H1 (cell line): ENCODE measurements at regions not wholly inside any gene's neighbourhood (a gene's known extent, or its start where the extent isn't known, plus 50 kb on each side); places are given as distances from the start of the nearest gene placed in this dataset.
A peak's percentile ranks its signal among the peaks of the same experiment; 100 is the strongest.

Experiments used
- CTCF ChIA-PET: fragments of 300-600 bp; sonication (Branson Sonifier 250); formaldehyde crosslinking; loops from one replicate; lab custom pipeline; 2021; ENCODE audit not compliant: partially characterized antibody; lab: Charles Lee
- POLR2A ChIA-PET: fragments of 300-600 bp; sonication (Branson Sonifier 250); formaldehyde crosslinking; loops from one replicate; lab custom pipeline; 2021; ENCODE audit warnings: inconsistent platforms; ENCODE audit not compliant: partially characterized antibody; lab: Charles Lee
- DNase-seq, 2 experiments: peaks; one replicate each; pipeline versions ENCODE4 v3.0.0 to v3.0.0-alpha.2; 2010 to 2022; ENCODE audit warnings: low spot score in 2 of 2, low read depth in 1 of 2, mixed read lengths in 1 of 2
- FAIRE-seq: peaks from 2 replicates; lab custom pipeline; 2011; peaks lifted over from hg19 to GRCh38; lab: Jason Lieb, UNC
- H2AFZ ChIP-seq: 2 replicates; pipeline ENCODE4 v1.8.1; 2012; ENCODE audit warnings: low read length, inconsistent platforms
- H2AK5ac ChIP-seq: 2 replicates; pipeline ENCODE4 v1.6.1; 2013; ENCODE audit warnings: low read depth, low read length
- H2BK120ac ChIP-seq: replicated peaks from 2 replicates; pipeline ENCODE3; 2013; ENCODE audit warnings: low read depth, low read length, inconsistent platforms
- H2BK12ac ChIP-seq: 2 replicates; pipeline ENCODE4 v1.6.1; 2013; ENCODE audit warnings: low read depth, low read length
- H2BK15ac ChIP-seq: 2 replicates; pipeline ENCODE4 v1.6.1; 2013; ENCODE audit warnings: low read length
- H2BK20ac ChIP-seq: 2 replicates; pipeline ENCODE4 v1.6.1; 2013; ENCODE audit warnings: low read length
- H2BK5ac ChIP-seq: 2 replicates; pipeline ENCODE4 v1.6.1; 2013; ENCODE audit warnings: low read depth, low read length
- H3K14ac ChIP-seq: 2 replicates; pipeline ENCODE4 v1.6.1; 2013; ENCODE audit warnings: inconsistent platforms; ENCODE audit not compliant: insufficient read length
- H3K18ac ChIP-seq: 2 replicates; pipeline ENCODE4 v1.6.1; 2013; ENCODE audit warnings: low read length; ENCODE audit errors: extremely low read depth
- H3K23ac ChIP-seq: 2 replicates; pipeline ENCODE4 v1.6.1; 2013; ENCODE audit warnings: inconsistent platforms; ENCODE audit not compliant: insufficient read length
- H3K23me2 ChIP-seq: 2 replicates; pipeline ENCODE4 v1.6.1; 2013; ENCODE audit warnings: low read depth, low read length
- H3K27ac ChIP-seq: 2 replicates; pipeline ENCODE4 v1.6.1; 2011; ENCODE audit warnings: low read depth, low read length, inconsistent platforms
- H3K27me3 ChIP-seq, 4 experiments: replicated peaks in 1 of 4; 1 replicate in 1 of 4; 2 replicates in 3 of 4; pipeline versions ENCODE4 v1.6.1 to v1.8.1; 2011 to 2013; ENCODE audit warnings: low read length in 3 of 4, mild to moderate bottlenecking in 3 of 4, inconsistent platforms in 2 of 4, mixed read lengths in 2 of 4, moderate library complexity in 1 of 4; ENCODE audit not compliant: control insufficient read depth in 3 of 4, insufficient read depth in 3 of 4; ENCODE audit errors: extremely low read depth in 1 of 4
- H3K36me3 ChIP-seq, 4 experiments: 2 replicates each; pipeline versions ENCODE4 v1.6.1 to v1.8.1; 2011 to 2013; ENCODE audit warnings: mild to moderate bottlenecking in 4 of 4, low read length in 3 of 4, moderate library complexity in 2 of 4, control low read depth in 1 of 4, inconsistent platforms in 1 of 4; ENCODE audit not compliant: insufficient read depth in 4 of 4, control insufficient read depth in 2 of 4
- H3K4ac ChIP-seq: replicated peaks from 2 replicates; pipeline ENCODE3; 2013; ENCODE audit warnings: low read length, low read depth, mixed read lengths, inconsistent platforms; ENCODE audit not compliant: insufficient read length
- H3K4me1 ChIP-seq, 4 experiments: replicated peaks in 1 of 4; 1 replicate in 1 of 4; 2 replicates in 3 of 4; pipeline versions ENCODE4 v1.6.1 to v1.8.1; 2011 to 2013; ENCODE audit warnings: low read length in 3 of 4, inconsistent platforms in 2 of 4, mixed read lengths in 1 of 4; ENCODE audit not compliant: insufficient read depth in 4 of 4, control insufficient read depth in 3 of 4
- H3K4me2 ChIP-seq, 2 experiments: 2 replicates each; pipeline versions ENCODE4 v1.6.1 to v1.8.1; 2011 to 2013; ENCODE audit warnings: low read depth in 2 of 2, low read length in 2 of 2, control low read depth in 1 of 2, inconsistent platforms in 1 of 2, mild to moderate bottlenecking in 1 of 2; ENCODE audit not compliant: insufficient read depth in 1 of 2
- H3K4me3 ChIP-seq, 4 experiments: fragments of 200-600, 300-600 bp in 1 of 4; sonication (generic), shearing (Covaris generic), sonication (Bioruptor Twin) in 1 of 4; 2 replicates each; pipeline versions ENCODE4 v1.5.1 to v1.8.1; 2011 to 2016; ENCODE audit warnings: low read length in 4 of 4, low read depth in 3 of 4, control low read depth in 2 of 4, inconsistent platforms in 2 of 4, mild to moderate bottlenecking in 2 of 4, mixed read lengths in 1 of 4, moderate library complexity in 1 of 4; ENCODE audit not compliant: insufficient read depth in 2 of 4; ENCODE audit errors: extremely low read depth in 1 of 4
- H3K56ac ChIP-seq: replicated peaks from 2 replicates; pipeline ENCODE3; 2013; ENCODE audit warnings: low read depth, mild to moderate bottlenecking, mixed read lengths, low read length, inconsistent platforms; ENCODE audit not compliant: insufficient read length
- H3K79me1 ChIP-seq: 2 replicates; pipeline ENCODE4 v1.6.1; 2013; ENCODE audit warnings: low read depth, low read length, control low read depth
- H3K79me2 ChIP-seq, 2 experiments: 2 replicates each; pipeline versions ENCODE4 v1.6.1 to v1.8.1; 2012 to 2013; ENCODE audit warnings: low read length in 2 of 2, mild to moderate bottlenecking in 2 of 2, inconsistent platforms in 1 of 2; ENCODE audit not compliant: insufficient read depth in 2 of 2, control insufficient read depth in 1 of 2
- H3K9ac ChIP-seq, 4 experiments: replicated peaks in 1 of 4; 1 replicate in 1 of 4; 2 replicates in 3 of 4; pipeline versions ENCODE4 v1.6.1 to v1.8.1; 2011 to 2013; ENCODE audit warnings: low read depth in 3 of 4, low read length in 3 of 4, control low read depth in 2 of 4, mild to moderate bottlenecking in 2 of 4, moderate library complexity in 2 of 4, inconsistent platforms in 1 of 4; ENCODE audit errors: extremely low read depth in 1 of 4
- H3K9me3 ChIP-seq, 2 experiments: 2 replicates each; pipeline versions ENCODE4 v1.6.1 to v1.8.1; 2012 to 2013; ENCODE audit warnings: mild to moderate bottlenecking in 2 of 2, moderate library complexity in 2 of 2, control low read depth in 1 of 2, inconsistent platforms in 1 of 2, low read depth in 1 of 2, low read length in 1 of 2, mixed read lengths in 1 of 2; ENCODE audit not compliant: insufficient read depth in 2 of 2
- H4K20me1 ChIP-seq, 2 experiments: replicated peaks in 1 of 2; 2 replicates each; pipeline versions ENCODE3 to v1.8.1; 2011 to 2013; ENCODE audit warnings: inconsistent platforms in 2 of 2, low read length in 2 of 2, mild to moderate bottlenecking in 1 of 2; ENCODE audit not compliant: insufficient read depth in 2 of 2, control insufficient read depth in 1 of 2
- H4K5ac ChIP-seq: 2 replicates; pipeline ENCODE4 v1.6.1; 2013; ENCODE audit warnings: low read length, low read depth, mixed read lengths, inconsistent platforms; ENCODE audit not compliant: insufficient read length
- H4K8ac ChIP-seq: 2 replicates; pipeline ENCODE4 v1.8.0; 2013; ENCODE audit warnings: mild to moderate bottlenecking, moderate library complexity, low read length, inconsistent platforms; ENCODE audit not compliant: insufficient read depth; ENCODE audit errors: extremely low read depth
- H4K91ac ChIP-seq: replicated peaks from 2 replicates; pipeline ENCODE3; 2013; ENCODE audit warnings: low read length, mixed read lengths, inconsistent platforms; ENCODE audit not compliant: insufficient read length
- ATF2 ChIP-seq: IDR thresholded peaks from 2 replicates; pipeline ENCODE4 v1.6.1; 2012; ENCODE audit warnings: low read length, inconsistent platforms
- CBX5 ChIP-seq: fragments of 300-800, 300-1000 bp; sonication (generic); IDR thresholded peaks from 2 replicates; pipeline ENCODE4 v1.7.1; 2016; ENCODE audit warnings: antibody characterized with exemption, low read length, low read depth
- CHD2 ChIP-seq: IDR thresholded peaks from 2 replicates; pipeline ENCODE4 v1.6.1; 2012; ENCODE audit warnings: low read length, improper control_type of control experiment
- GTF2F1 ChIP-seq: IDR thresholded peaks from 2 replicates; pipeline ENCODE4 v1.6.1; 2012; ENCODE audit warnings: low read depth, low read length, improper control_type of control experiment, borderline replicate concordance
- HDAC6 ChIP-seq: IDR thresholded peaks from one replicate; pipeline ENCODE4 v1.7.1; 2012; ENCODE audit warnings: low read depth, mild to moderate bottlenecking, inconsistent platforms, low read length, moderate library complexity
- POLR2AphosphoS5 ChIP-seq: IDR thresholded peaks from 2 replicates; pipeline ENCODE4 v1.6.1; 2011; ENCODE audit warnings: low read depth, low read length
- RFX5 ChIP-seq: IDR thresholded peaks from 2 replicates; pipeline ENCODE4 v1.6.1; 2011; ENCODE audit warnings: low read depth, low read length, improper control_type of control experiment, borderline replicate concordance
- WGBS, 2 experiments: shearing (Covaris generic) in 1 of 2; methylation state at CpG; one replicate each; pipeline versions ENCODE4 v1.1.6 to v1.1.7; 2013 to 2015; ENCODE audit warnings: low lambda C conversion rate in 2 of 2, mixed read lengths in 2 of 2, inconsistent platforms in 1 of 2, low coverage in 1 of 2, missing lambda C conversion rate in 1 of 2; ENCODE audit not compliant: insufficient replicate concordance in 2 of 2, insufficient coverage in 1 of 2, insufficient read length in 1 of 2; ENCODE audit errors: extremely low coverage in 1 of 2, missing lambda C conversion rate in 1 of 2; 5-methylcytosine and 5-hydroxymethylcytosine counted together

GRCh38 chr2:160695402-160696086 lies 201.9 kb upstream of the RBMS1 start:
- Histone ChIP-seq H3K9me3 (no peaks in the 10 kb centered on the region), H3K9ac (no peak overlapping the region), H2BK15ac (no peak overlapping the region), H4K5ac (no peak overlapping the region), H4K91ac (no peak overlapping the region), H3K18ac (no peak overlapping the region), H3K4ac (no peak overlapping the region), H2BK5ac (no peak overlapping the region), H3K4me2 (no peak overlapping the region), H4K20me1 (no peaks in the 10 kb centered on the region), H2AFZ (no peak overlapping the region), H3K23ac (no peak overlapping the region), H3K79me2 (no peaks in the 10 kb centered on the region), H2AK5ac (no peak overlapping the region), H3K4me1 (no peaks in the 10 kb centered on the region), H2BK120ac (no peak overlapping the region), H3K14ac (no peak overlapping the region), H2BK20ac (no peak overlapping the region), H3K23me2 (no peaks in the 10 kb centered on the region), H3K4me3 (no peak overlapping the region), H3K27ac (no peak overlapping the region), H3K56ac (no peak overlapping the region), H4K8ac (no peak overlapping the region), H3K79me1 (no peaks in the 10 kb centered on the region), H2BK12ac (0 out of 2 replicates have a peak overlapping the region, but pooled peaks have one; percentile 23), H3K36me3 (no peaks in the 10 kb centered on the region), H3K27me3 (no peaks in the 10 kb centered on the region)
- ChIA-PET CTCF (interaction anchor here (0.7 kb wide), 1 partner anchor 309 kb away, joined by 3 read pairs; no protein-coding TSS in a partner anchor), POLR2A (no interaction called here)
- FAIRE-seq = no peak
- TF ChIP-seq HDAC6 (no peak), CBX5 (no peak), GTF2F1 (no peak), CHD2 (no peak), RFX5 (no peak), ATF2 (no peak), POLR2AphosphoS5 (no peak)
- WGBS, 2 experiments = 81% methylated on average over 3 of the region's 3 CpGs; no CpG with 5 or more reads in 1 of the 2 experiments
- no peak for DNase-seq
